Natural killer cell (primary cell): ENCODE measurements at regions not wholly inside any gene's neighbourhood (a gene's known extent, or its start where the extent isn't known, plus 50 kb on each side); places are given as distances from the start of the nearest gene placed in this dataset.
"Not testable (repeated sequence)": the region's sequence is repeated elsewhere in the genome, so short reads cannot be mapped to it uniquely, and the experiment has no call there.

Source experiments
- ATAC-seq, 3 donors: fragments of 150-1000 bp in 2 of 3; fragments of 200-7000 bp in 1 of 3; cut with Tn5 transposase; 1 replicate in 1 of 3; 2 replicates in 2 of 3; pipeline ENCODE4 v1.10.0; 2021; ENCODE audit warnings: mild to moderate bottlenecking in 2 of 3, moderate library complexity in 2 of 3
- DNase-seq, 2 donors: peaks; one replicate each; pipeline versions ENCODE4 v3.0.0 to v3.0.0-alpha.2; 2013 to 2021; ENCODE audit warnings: mixed read lengths in 1 of 2
- H3K27ac ChIP-seq: one replicate; pipeline ENCODE4 v1.5.1; 2013; ENCODE audit warnings: mild to moderate bottlenecking, low read length
- H3K27me3 ChIP-seq: one replicate; pipeline ENCODE4 v1.6.1; 2013; ENCODE audit warnings: low read length; ENCODE audit not compliant: control insufficient read depth, insufficient read depth
- H3K36me3 ChIP-seq: one replicate; pipeline ENCODE4 v1.6.1; 2013; ENCODE audit warnings: low read length; ENCODE audit not compliant: control insufficient read depth, insufficient read depth
- H3K4me1 ChIP-seq: one replicate; pipeline ENCODE4 v1.6.1; 2013; ENCODE audit warnings: low read length; ENCODE audit not compliant: control insufficient read depth, insufficient read depth
- H3K4me3 ChIP-seq: one replicate; pipeline ENCODE4 v1.5.1; 2013; ENCODE audit warnings: low read length
- H3K9me3 ChIP-seq: one replicate; pipeline ENCODE4 v1.6.1; 2013; ENCODE audit warnings: low read length; ENCODE audit not compliant: control insufficient read depth, insufficient read depth
- H3K27ac Mint-ChIP-seq, 2 donors: one replicate each; pipeline ENCODE4 v1.8.0; 2022; ENCODE audit warnings: mild to moderate bottlenecking in 2 of 2, mixed read lengths in 2 of 2, moderate library complexity in 1 of 2
- H3K27me3 Mint-ChIP-seq, 2 donors: one replicate each; pipeline ENCODE4 v1.8.0; 2022; ENCODE audit warnings: low read depth in 2 of 2, mixed read lengths in 2 of 2
- H3K36me3 Mint-ChIP-seq: one replicate; pipeline ENCODE4 v1.8.0; 2022; ENCODE audit warnings: mixed read lengths
- H3K4me1 Mint-ChIP-seq, 2 donors: one replicate each; pipeline ENCODE4 v1.8.0; 2022; ENCODE audit warnings: mixed read lengths in 2 of 2
- H3K4me3 Mint-ChIP-seq: one replicate; pipeline ENCODE4 v1.8.0; 2022; ENCODE audit warnings: mild to moderate bottlenecking, moderate library complexity, mixed read lengths
- H3K9me3 Mint-ChIP-seq, 2 donors: one replicate each; pipeline ENCODE4 v1.8.0; 2022; ENCODE audit warnings: mixed read lengths in 2 of 2
- WGBS: methylation state at CpG from one replicate; pipeline ENCODE4 v1.1.7; 2013; ENCODE audit warnings: missing lambda C conversion rate; ENCODE audit not compliant: insufficient coverage; 5-methylcytosine and 5-hydroxymethylcytosine counted together
- intact Hi-C: fragments of 100-400 bp; cut with micrococcal nuclease; formaldehyde crosslinking; loops from one replicate; pipeline ENCODE4 v1.14.2; 2022
- TF ChIP-seq, protein P1 (sequence below): fragments of 200-600 bp; IDR thresholded peaks from one replicate; pipeline ENCODE4 v1.8.0; 2022; ENCODE audit warnings: antibody characterized with exemption

DNA sequence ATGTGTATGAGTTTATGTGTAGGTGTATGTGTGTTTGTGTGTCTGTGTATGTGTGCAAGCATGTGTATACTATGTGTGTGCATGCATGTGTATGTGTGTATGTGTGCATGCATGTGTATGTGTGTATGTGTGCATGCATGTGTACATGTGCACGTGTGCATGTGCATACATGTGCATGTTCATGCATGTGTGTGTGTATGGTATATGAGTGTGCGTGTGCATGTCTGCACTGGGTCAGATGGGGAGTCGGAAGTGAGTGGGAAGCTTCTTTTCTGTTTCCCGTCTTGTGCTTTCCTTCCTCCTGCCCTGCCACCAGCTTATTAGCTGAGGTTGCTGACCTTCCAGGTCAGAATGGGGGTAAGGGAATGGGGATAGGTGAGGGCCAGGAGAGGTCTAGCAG is 174.7 kb downstream of the MAP2K4 start:
- Histone ChIP-seq H3K9me3 (no peaks in the 10 kb centered on the region), H3K27me3 (no peaks in the 10 kb centered on the region), H3K4me3 (no peak overlapping the region), H3K36me3 (no peaks in the 10 kb centered on the region), H3K4me1 (no peaks in the 10 kb centered on the region), H3K27ac (no peak overlapping the region)
- TF ChIP-seq, protein P1, sequence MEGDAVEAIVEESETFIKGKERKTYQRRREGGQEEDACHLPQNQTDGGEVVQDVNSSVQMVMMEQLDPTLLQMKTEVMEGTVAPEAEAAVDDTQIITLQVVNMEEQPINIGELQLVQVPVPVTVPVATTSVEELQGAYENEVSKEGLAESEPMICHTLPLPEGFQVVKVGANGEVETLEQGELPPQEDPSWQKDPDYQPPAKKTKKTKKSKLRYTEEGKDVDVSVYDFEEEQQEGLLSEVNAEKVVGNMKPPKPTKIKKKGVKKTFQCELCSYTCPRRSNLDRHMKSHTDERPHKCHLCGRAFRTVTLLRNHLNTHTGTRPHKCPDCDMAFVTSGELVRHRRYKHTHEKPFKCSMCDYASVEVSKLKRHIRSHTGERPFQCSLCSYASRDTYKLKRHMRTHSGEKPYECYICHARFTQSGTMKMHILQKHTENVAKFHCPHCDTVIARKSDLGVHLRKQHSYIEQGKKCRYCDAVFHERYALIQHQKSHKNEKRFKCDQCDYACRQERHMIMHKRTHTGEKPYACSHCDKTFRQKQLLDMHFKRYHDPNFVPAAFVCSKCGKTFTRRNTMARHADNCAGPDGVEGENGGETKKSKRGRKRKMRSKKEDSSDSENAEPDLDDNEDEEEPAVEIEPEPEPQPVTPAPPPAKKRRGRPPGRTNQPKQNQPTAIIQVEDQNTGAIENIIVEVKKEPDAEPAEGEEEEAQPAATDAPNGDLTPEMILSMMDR, result no peak
- intact Hi-C loops, result no loop called here
- Mint-ChIP-seq H3K27ac (no peak overlapping the region), H3K4me1 (no peaks in the 10 kb centered on the region), H3K36me3 (no peaks in the 10 kb centered on the region), H3K9me3 (peaks cover 0 to 4% of the 10 kb centered on the region in 2 donors), H3K4me3 (no peak overlapping the region), H3K27me3 (no peaks in the 10 kb centered on the region)
- no peak for DNase-seq
- ATAC-seq, result no peak
- 58% methylated on average over 4 of the region's 4 CpGs for WGBS

DNA sequence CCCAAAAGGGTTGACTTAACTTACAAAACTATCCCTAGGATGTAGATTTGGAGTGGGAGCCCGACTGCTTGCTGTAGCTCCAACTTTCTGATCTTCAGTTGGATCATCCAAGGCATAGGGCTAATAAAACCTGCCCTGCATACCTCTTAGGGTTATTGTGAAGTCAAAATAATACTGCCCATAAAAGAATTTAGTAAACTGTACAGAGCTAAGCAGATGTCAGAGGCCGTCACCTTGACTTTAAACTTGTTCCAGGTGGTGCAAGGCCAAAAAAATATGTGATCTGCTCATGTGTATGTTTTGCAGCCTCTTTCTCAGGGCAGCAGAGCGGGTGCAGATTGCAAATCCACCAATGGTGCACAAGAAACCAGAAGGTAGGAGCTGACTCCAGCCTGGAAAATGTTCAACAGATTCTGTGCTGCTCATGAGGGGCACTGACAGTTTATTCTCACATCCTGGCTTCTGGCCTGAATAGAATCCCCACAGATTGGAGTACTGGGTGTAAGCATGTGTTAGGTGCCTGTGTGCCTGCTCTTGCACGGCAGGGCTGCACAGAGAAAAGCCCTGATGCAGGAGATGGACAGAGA is 180.7 kb downstream of the MAP2K4 start:
- H3K4me3 ChIP-seq, result no peak overlapping the region
- no peak overlapping the region for H3K27ac Mint-ChIP-seq

DNA sequence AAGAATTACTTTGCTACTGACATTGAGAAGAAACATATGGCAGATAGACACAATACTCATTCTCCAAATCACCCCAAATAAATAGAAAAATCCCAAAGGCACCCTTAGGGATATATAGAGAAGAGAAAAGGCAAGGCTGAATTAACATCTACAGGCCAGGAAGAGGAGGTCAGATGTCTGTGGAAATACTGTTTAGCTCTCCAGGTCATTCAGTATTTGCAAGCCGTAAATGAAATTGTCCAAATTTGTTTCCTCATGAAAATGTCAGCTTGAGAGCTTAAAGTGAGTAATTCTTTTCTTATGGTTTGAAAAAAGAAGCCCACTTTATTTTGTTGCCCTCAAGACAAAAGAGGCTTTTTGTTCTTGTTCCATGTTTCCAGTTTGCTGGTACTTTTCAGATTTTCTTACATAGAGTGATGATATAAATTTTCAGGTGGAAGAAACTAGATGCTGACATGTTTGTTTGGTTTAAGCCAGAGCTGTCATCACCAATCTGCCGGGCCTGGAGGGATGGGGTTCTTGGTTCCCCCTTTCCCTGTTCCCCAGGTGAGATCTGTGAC is 189.0 kb downstream of the MAP2K4 start:
- Histone ChIP-seq H3K36me3 (no peaks in the 10 kb centered on the region), H3K4me3 (no peak overlapping the region), H3K27ac (no peak overlapping the region), H3K4me1 (no peaks in the 10 kb centered on the region), H3K9me3 (no peaks in the 10 kb centered on the region), H3K27me3 (no peaks in the 10 kb centered on the region)
- 88% methylated on average over 2 of the region's 2 CpGs for WGBS
- H3K9me3 Mint-ChIP-seq, result peaks cover 0 to 4% of the 10 kb centered on the region in 2 donors
- H3K36me3 Mint-ChIP-seq, result no peaks in the 10 kb centered on the region
- H3K27ac Mint-ChIP-seq, result no peak overlapping the region
- H3K4me1 Mint-ChIP-seq, result no peaks in the 10 kb centered on the region
- TF ChIP-seq, protein P1, result no peak
- intact Hi-C loops, result no loop called here
- DNase-seq (no peak), ATAC-seq (no peak)
- no peaks in the 10 kb centered on the region for H3K27me3 Mint-ChIP-seq
- H3K4me3 Mint-ChIP-seq, result no peak overlapping the region

More for the DNA sequence above, 180.7 kb downstream of the MAP2K4 start:
- TF ChIP-seq, protein P1, result no peak
- H3K36me3 Mint-ChIP-seq, result no peaks in the 10 kb centered on the region
- Histone ChIP-seq H3K9me3 (no peaks in the 10 kb centered on the region), H3K4me1 (no peaks in the 10 kb centered on the region), H3K36me3 (no peaks in the 10 kb centered on the region), H3K27ac (no peak overlapping the region), H3K27me3 (no peaks in the 10 kb centered on the region)
- ATAC-seq, result no peak
- no peaks in the 10 kb centered on the region for H3K27me3 Mint-ChIP-seq
- no peaks in the 10 kb centered on the region for H3K9me3 Mint-ChIP-seq
- intact Hi-C loops, result no loop called here
- WGBS, result 74% methylated on average over 3 of the region's 4 CpGs
- no peaks in the 10 kb centered on the region for H3K4me1 Mint-ChIP-seq
- DNase-seq, result no peak
- H3K4me3 Mint-ChIP-seq, result no peak overlapping the region

- H3K36me3 ChIP-seq, H3K9me3 ChIP-seq, H3K27ac Mint-ChIP-seq, H3K27me3 ChIP-seq, H3K4me1 Mint-ChIP-seq, H3K9me3 Mint-ChIP-seq, H3K4me1 ChIP-seq, H3K36me3 Mint-ChIP-seq, intact Hi-C loops, H3K4me3 Mint-ChIP-seq, H3K27ac ChIP-seq, DNase-seq, H3K27me3 Mint-ChIP-seq, ATAC-seq, H3K4me3 ChIP-seq: not testable (repeated sequence)
- 95% methylated on average over 59 of the region's 59 CpGs for WGBS
Observed at GRCh38 chr17:12220714-12221439, 200.2 kb downstream of the MAP2K4 start.
